IMR-90 (cell line): ENCODE measurements at regions not wholly inside any gene's neighbourhood (a gene's known extent, or its start where the extent isn't known, plus 50 kb on each side); places are given as distances from the start of the nearest gene placed in this dataset.

Experiments
- ATAC-seq: fragments of 200-7000 bp; cut with Tn5 transposase; 2 replicates; pipeline ENCODE4 v1.9.1; 2020; ENCODE audit warnings: low read depth, mild to moderate bottlenecking, moderate library complexity
- BruUV-seq: library from RNA; stranded (reverse); fragments of 400-500 nt; replicated peaks from 2 replicates; lab custom pipeline; 2021; lab: Mats Ljungman, UMichigan
- CTCF ChIA-PET: fragments of 300-600 bp; formaldehyde crosslinking; extraction: SDS; loops from one replicate; lab custom pipeline; 2021; ENCODE audit warnings: antibody characterized with exemption; lab: Yijun Ruan, JAX
- POLR2A ChIA-PET: fragments of 300-600 bp; sonication (Branson Sonifier 250); formaldehyde crosslinking; loops from one replicate; lab custom pipeline; 2022; ENCODE audit warnings: antibody characterized with exemption; ENCODE audit not compliant: unreplicated experiment; lab: Charles Lee
- DNase-seq: peaks from one replicate; pipeline ENCODE4 v3.0.0; 2013
- H2AFZ ChIP-seq: replicated peaks from 2 replicates; pipeline ENCODE3; 2013; ENCODE audit warnings: low read length, mild to moderate bottlenecking; ENCODE audit not compliant: poor library complexity
- H2AK5ac ChIP-seq: 2 replicates; pipeline ENCODE4 v1.6.1; 2013; ENCODE audit warnings: low read depth, low read length, inconsistent platforms
- H2AK9ac ChIP-seq: replicated peaks from 2 replicates; pipeline ENCODE3; 2013; ENCODE audit warnings: mild to moderate bottlenecking, low read depth, low read length, moderate library complexity; ENCODE audit not compliant: poor library complexity
- H2BK120ac ChIP-seq: 2 replicates; pipeline ENCODE4 v1.6.1; 2013; ENCODE audit warnings: low read depth, low read length, inconsistent platforms
- H2BK15ac ChIP-seq: 3 replicates; pipeline ENCODE4 v1.6.1; 2013; ENCODE audit warnings: low read depth, low read length, inconsistent platforms
- H2BK20ac ChIP-seq: 2 replicates; pipeline ENCODE4 v1.6.1; 2013; ENCODE audit warnings: low read depth, mild to moderate bottlenecking, inconsistent platforms, low read length, moderate library complexity
- H2BK5ac ChIP-seq: 2 replicates; pipeline ENCODE4 v1.6.1; 2013; ENCODE audit warnings: mild to moderate bottlenecking, low read depth, low read length, inconsistent platforms; ENCODE audit not compliant: poor library complexity, severe bottlenecking
- H3K14ac ChIP-seq: replicated peaks from 2 replicates; pipeline ENCODE4 v1.6.1; 2013; ENCODE audit warnings: low read depth, low read length, inconsistent platforms
- H3K18ac ChIP-seq: 2 replicates; pipeline ENCODE4 v1.6.1; 2013; ENCODE audit warnings: low read depth, low read length, control low read depth
- H3K23ac ChIP-seq: 2 replicates; pipeline ENCODE4 v1.6.1; 2013; ENCODE audit warnings: low read depth, low read length, inconsistent platforms
- H3K27ac ChIP-seq: 2 replicates; pipeline ENCODE4 v1.5.1; 2013; ENCODE audit warnings: mild to moderate bottlenecking, control low read depth, low read length; ENCODE audit not compliant: insufficient read depth
- H3K27me3 ChIP-seq: 2 replicates; pipeline ENCODE4 v1.6.1; 2013; ENCODE audit warnings: low read length; ENCODE audit not compliant: control insufficient read depth, insufficient read depth
- H3K36me3 ChIP-seq: 2 replicates; pipeline ENCODE4 v1.6.1; 2013; ENCODE audit warnings: low read length, mixed read lengths; ENCODE audit not compliant: control insufficient read depth, insufficient read depth
- H3K4ac ChIP-seq: 2 replicates; pipeline ENCODE4 v1.6.1; 2013; ENCODE audit warnings: low read depth, low read length, inconsistent platforms
- H3K4me1 ChIP-seq: 2 replicates; pipeline ENCODE4 v1.6.1; 2013; ENCODE audit warnings: low read length, mixed read lengths; ENCODE audit not compliant: control insufficient read depth, insufficient read depth
- H3K4me2 ChIP-seq: 2 replicates; pipeline ENCODE4 v1.6.1; 2013; ENCODE audit warnings: low read depth, mild to moderate bottlenecking, control low read depth, low read length, moderate library complexity
- H3K4me3 ChIP-seq: 2 replicates; pipeline ENCODE4 v1.5.1; 2013; ENCODE audit warnings: low read depth, mild to moderate bottlenecking, control low read depth, low read length, moderate library complexity; ENCODE audit not compliant: insufficient read depth
- H3K56ac ChIP-seq: 2 replicates; pipeline ENCODE4 v1.6.1; 2013; ENCODE audit warnings: low read length, inconsistent platforms; ENCODE audit not compliant: insufficient read depth; ENCODE audit errors: extremely low read depth
- H3K79me1 ChIP-seq, 2 experiments: 2 replicates each; pipeline ENCODE4 v1.6.1; 2013; ENCODE audit warnings: low read length in 2 of 2, inconsistent platforms in 1 of 2, low read depth in 1 of 2
- H3K9ac ChIP-seq: 2 replicates; pipeline ENCODE4 v1.6.1; 2013; ENCODE audit warnings: low read depth, low read length, control low read depth
- H3K9me1 ChIP-seq: 2 replicates; pipeline ENCODE4 v1.6.1; 2013; ENCODE audit warnings: low read length, inconsistent platforms; ENCODE audit not compliant: insufficient read depth
- H3K9me3 ChIP-seq: 2 replicates; pipeline ENCODE4 v1.6.1; 2013; ENCODE audit warnings: low read length; ENCODE audit not compliant: control insufficient read depth, insufficient read depth
- H4K20me1 ChIP-seq: 2 replicates; pipeline ENCODE4 v1.6.1; 2013; ENCODE audit warnings: low read length, inconsistent platforms; ENCODE audit not compliant: insufficient read depth
- H4K5ac ChIP-seq: 2 replicates; pipeline ENCODE4 v1.6.1; 2013; ENCODE audit warnings: mild to moderate bottlenecking, low read depth, low read length, control low read depth
- H4K8ac ChIP-seq, 2 experiments: 2 replicates each; pipeline ENCODE4 v1.6.1; 2013; ENCODE audit warnings: low read depth in 2 of 2, low read length in 2 of 2, control low read depth in 1 of 2, inconsistent platforms in 1 of 2
- H4K91ac ChIP-seq: 2 replicates; pipeline ENCODE4 v1.6.1; 2013; ENCODE audit warnings: low read depth, low read length, inconsistent platforms; ENCODE audit not compliant: insufficient read depth
- MAZ ChIP-seq: IDR thresholded peaks from 2 replicates; pipeline ENCODE4 v1.6.1; 2012; ENCODE audit warnings: low read depth, mild to moderate bottlenecking, low read length, improper control_type of control experiment, moderate library complexity, borderline replicate concordance
- WGBS, 2 experiments: methylation state at CpG; one replicate each; pipeline versions ENCODE4 v1.1.5 to v1.1.7; 2013; ENCODE audit warnings: missing lambda C conversion rate in 2 of 2; ENCODE audit not compliant: insufficient read length in 1 of 2; ENCODE audit errors: extremely low coverage in 2 of 2; 5-methylcytosine and 5-hydroxymethylcytosine counted together
- dilution Hi-C: fragments of 300-500 bp; cut with HindIII; formaldehyde crosslinking; loops from one replicate; pipeline ENCODE4 v1.14.3; 2018; ENCODE audit warnings: low sequenced_read_pairs; ENCODE audit not compliant: unreplicated experiment
- in situ Hi-C: fragments of 300-500 bp; cut with MboI; formaldehyde crosslinking; loops from 3 replicates; pipeline ENCODE4 v1.14.3; 2019; ENCODE audit warnings: low sequenced_read_pairs, inconsistent platforms, mixed read lengths
- intact Hi-C: fragments of 100-400 bp; cut with micrococcal nuclease; formaldehyde crosslinking; loops from 2 replicates; pipeline ENCODE4 v1.10.0; 2022

- Histone ChIP-seq H4K5ac (no peak overlapping the region), H4K20me1 (no peaks in the 10 kb centered on the region), H2BK5ac (no peak overlapping the region), H3K18ac (no peak overlapping the region), H3K27me3 (no peaks in the 10 kb centered on the region), H3K79me1 (no peaks in the 10 kb centered on the region), H2BK20ac (no peak overlapping the region), H3K36me3 (no peaks in the 10 kb centered on the region), H3K4me3 (no peak overlapping the region), H3K14ac (no peak overlapping the region), H2AK5ac (no peak overlapping the region), H4K8ac (no peak overlapping the region), H3K9ac (no peak overlapping the region), H2BK15ac (no peak overlapping the region), H3K9me1 (no peaks in the 10 kb centered on the region), H4K91ac (no peak overlapping the region), H3K4ac (no peak overlapping the region), H3K23ac (no peak overlapping the region), H3K27ac (no peak overlapping the region), H3K4me1 (no peaks in the 10 kb centered on the region), H3K4me2 (no peak overlapping the region), H2BK120ac (no peak overlapping the region), H3K56ac (no peak overlapping the region), H2AFZ (no peak overlapping the region), H2AK9ac (no peak overlapping the region), H3K9me3 (no peaks in the 10 kb centered on the region)
- TF ChIP-seq MAZ, result no peak
- dilution Hi-C loops, result no loop called here
- intact Hi-C loops, result no loop called here
- in situ Hi-C loops, result no loop called here
- BruUV-seq, result no TSS peak
- WGBS, 2 experiments, result 39% methylated on average over 2 of the region's 6 CpGs; no CpG with 5 or more reads in 1 of the 2 experiments
- ChIA-PET CTCF (interaction anchor here (0.6 kb wide), 1 partner anchor 893 kb away, joined by 4 read pairs; no protein-coding TSS in a partner anchor), POLR2A (no interaction called here)
- ATAC-seq (no peak), DNase-seq (no peak)
Observed at GRCh38 chr3:158912621-158913020, 110.8 kb downstream of the MFSD1 start.
